RWPE2 (cell line): ENCODE measurements at regions not wholly inside any gene's neighbourhood (a gene's known extent, or its start where the extent isn't known, plus 50 kb on each side); places are given as distances from the start of the nearest gene placed in this dataset.

Experiments
- ATAC-seq: fragments of 200-7000 bp; cut with Tn5 transposase; 3 replicates; pipeline ENCODE4 v1.9.1; 2021; ENCODE audit warnings: low read depth
- DNase-seq: peaks from one replicate; pipeline ENCODE4 v3.0.0-alpha.2; 2020; ENCODE audit warnings: low spot score
- H3K27ac ChIP-seq: fragments of 450-650 bp; 2 replicates; pipeline ENCODE4 v1.5.1; 2017; ENCODE audit warnings: mild to moderate bottlenecking; ENCODE audit not compliant: poor library complexity, severe bottlenecking
- H3K27me3 ChIP-seq: fragments of 250-450 bp; sonication (Bioruptor Pico); 2 replicates; pipeline ENCODE4 v1.5.1; 2021; ENCODE audit warnings: mild to moderate bottlenecking, moderate library complexity; ENCODE audit not compliant: insufficient read depth, poor library complexity, severe bottlenecking
- H3K36me3 ChIP-seq: fragments of 250-450 bp; sonication (Bioruptor Pico); 2 replicates; pipeline ENCODE4 v1.5.1; 2020; ENCODE audit warnings: low read depth, mild to moderate bottlenecking, moderate library complexity
- H3K4me1 ChIP-seq: fragments of 250-450 bp; sonication (Bioruptor Pico); 2 replicates; pipeline ENCODE4 v1.5.1; 2021; ENCODE audit warnings: mild to moderate bottlenecking, moderate library complexity; ENCODE audit not compliant: insufficient read depth, poor library complexity, severe bottlenecking
- H3K4me3 ChIP-seq: fragments of 250-450 bp; sonication (Bioruptor Pico); 2 replicates; pipeline ENCODE4 v1.5.1; 2021; ENCODE audit warnings: mild to moderate bottlenecking, moderate library complexity; ENCODE audit not compliant: severe bottlenecking
- H3K9me3 ChIP-seq: fragments of 250-450 bp; sonication (Bioruptor Pico); 2 replicates; pipeline ENCODE4 v1.5.1; 2021; ENCODE audit warnings: mild to moderate bottlenecking, moderate library complexity; ENCODE audit not compliant: severe bottlenecking
- CTCF ChIP-seq: fragments of 450-650 bp; IDR thresholded peaks from one replicate; pipeline ENCODE4 v1.5.1; 2017; ENCODE audit warnings: mild to moderate bottlenecking, moderate library complexity; ENCODE audit not compliant: poor library complexity, severe bottlenecking

- ATAC-seq: no peak
These were observed 69.3 kb upstream of the ITGA11 start for GRCh38 chr15:68501259-68501591.

GRCh38 chr15:68501616-68502015 lies 69.7 kb upstream of the ITGA11 start:
- H3K36me3 ChIP-seq: no peaks in the 10 kb centered on the region
- H3K4me3 ChIP-seq: no peak overlapping the region
- no peak overlapping the region for H3K27ac ChIP-seq
- no peaks in the 10 kb centered on the region for H3K4me1 ChIP-seq
- ATAC-seq (no peak), DNase-seq (no peak)
- no peak for TF ChIP-seq CTCF
- H3K27me3 ChIP-seq: no peaks in the 10 kb centered on the region
- H3K9me3 ChIP-seq: no peaks in the 10 kb centered on the region

More at GRCh38 chr15:68501259-68501591, 69.3 kb upstream of the ITGA11 start:
- DNase-seq: no peak
- Histone ChIP-seq H3K9me3 (no peaks in the 10 kb centered on the region), H3K27me3 (no peaks in the 10 kb centered on the region), H3K4me1 (no peaks in the 10 kb centered on the region), H3K27ac (no peak overlapping the region), H3K36me3 (no peaks in the 10 kb centered on the region), H3K4me3 (no peak overlapping the region)
- no peak for TF ChIP-seq CTCF

- no peak for TF ChIP-seq CTCF
These were observed 70.5 kb upstream of the ITGA11 start for GRCh38 chr15:68502398-68502901.

GRCh38 chr15:68503213-68503612 lies 71.2 kb upstream of the ITGA11 start:
- Histone ChIP-seq H3K4me3 (no peak overlapping the region), H3K27me3 (no peaks in the 10 kb centered on the region), H3K4me1 (no peaks in the 10 kb centered on the region), H3K36me3 (no peaks in the 10 kb centered on the region), H3K27ac (no peak overlapping the region), H3K9me3 (no peaks in the 10 kb centered on the region)
- no peak for TF ChIP-seq CTCF
- ATAC-seq: no peak
- no peak for DNase-seq

More at GRCh38 chr15:68502398-68502901, 70.5 kb upstream of the ITGA11 start:
- Histone ChIP-seq H3K36me3 (no peaks in the 10 kb centered on the region), H3K4me3 (no peak overlapping the region), H3K27ac (no peak overlapping the region), H3K4me1 (no peaks in the 10 kb centered on the region), H3K9me3 (no peaks in the 10 kb centered on the region), H3K27me3 (no peaks in the 10 kb centered on the region)
- ATAC-seq (no peak), DNase-seq (no peak)

- ATAC-seq: no peak
- no peaks in the 10 kb centered on the region for H3K9me3 ChIP-seq
- no peaks in the 10 kb centered on the region for H3K36me3 ChIP-seq
- H3K4me3 ChIP-seq: no peak overlapping the region
- H3K27ac ChIP-seq: no peak overlapping the region
- no peak for TF ChIP-seq CTCF
- H3K4me1 ChIP-seq: no peaks in the 10 kb centered on the region
- H3K27me3 ChIP-seq: no peaks in the 10 kb centered on the region
- no peak for DNase-seq
These were observed 72.1 kb upstream of the ITGA11 start for GRCh38 chr15:68503791-68504680.
